A549 (cell line): ENCODE measurements at regions not wholly inside any gene's neighbourhood (a gene's known extent, or its start where the extent isn't known, plus 50 kb on each side); places are given as distances from the start of the nearest gene placed in this dataset.

Source experiments
- ATAC-seq, 2 experiments: fragments of 200-7000 bp in 1 of 2; fragments of >200 bp in 1 of 2; cut with Nextera tagmentation in 1 of 2; cut with Tn5 transposase in 1 of 2; 3 replicates each; pipeline versions ENCODE4 v1.8.0 to v1.9.1; 2018 to 2020; ENCODE audit warnings: mild to moderate bottlenecking in 1 of 2, moderate library complexity in 1 of 2
- CTCF ChIA-PET: fragments of 300-600 bp; sonication (Branson Sonifier 250); formaldehyde crosslinking; extraction: SDS; loops from one replicate; lab custom pipeline; 2021; ENCODE audit warnings: antibody characterized with exemption, inconsistent platforms; lab: Yijun Ruan, JAX
- POLR2A ChIA-PET: fragments of 350-600 bp; formaldehyde crosslinking; extraction: SDS; loops from one replicate; lab custom pipeline; 2021; ENCODE audit warnings: antibody characterized with exemption, inconsistent platforms; lab: Yijun Ruan, JAX
- DNase-seq, 2 experiments: peaks; one replicate each; pipeline versions ENCODE4 v3.0.0 to v3.0.0-alpha.2; 2011 to 2016; ENCODE audit warnings: low read depth in 1 of 2, low spot score in 1 of 2
- FAIRE-seq: peaks from 2 replicates; lab custom pipeline; 2011; peaks lifted over from hg19 to GRCh38; lab: Jason Lieb, UNC
- H3K27ac ChIP-seq, 2 experiments: fragments of >200 bp; sonication (Bioruptor Twin); formaldehyde crosslinking; 3 replicates each; pipeline ENCODE4 v1.5.1; 2016 to 2017
- H3K4me1 ChIP-seq: fragments of >200 bp; sonication (Bioruptor Twin); formaldehyde crosslinking; 3 replicates; pipeline ENCODE4 v1.6.1; 2016
- H3K4me2 ChIP-seq: fragments of >200 bp; sonication (Bioruptor Twin); formaldehyde crosslinking; 3 replicates; pipeline ENCODE4 v1.6.1; 2016
- H3K4me3 ChIP-seq: fragments of >200 bp; sonication (Bioruptor Twin); formaldehyde crosslinking; 3 replicates; pipeline ENCODE4 v1.5.1; 2016
- H3K9me3 ChIP-seq: fragments of >200 bp; sonication (Bioruptor Twin); formaldehyde crosslinking; 3 replicates; pipeline ENCODE4 v1.6.1; 2016
- BCL3 ChIP-seq: fragments of >200 bp; sonication (Bioruptor Twin); formaldehyde crosslinking; IDR thresholded peaks from 3 replicates; pipeline ENCODE4 v1.6.1; 2016
- CBX8 ChIP-seq: fragments of 200-600 bp; sonication (generic); IDR thresholded peaks from 2 replicates; pipeline ENCODE4 v1.6.1; 2016
- CHD2 ChIP-seq: fragments of 150-350 bp; IDR thresholded peaks from 2 replicates; pipeline ENCODE4 v1.6.1; 2014; ENCODE audit warnings: low read length; ENCODE audit not compliant: partially characterized antibody
- CTCF ChIP-seq: fragments of >200 bp; sonication (Bioruptor Twin); formaldehyde crosslinking; IDR thresholded peaks from 3 replicates; pipeline ENCODE4 v1.5.1; 2016
- EHMT2 ChIP-seq: fragments of 200-600 bp; sonication (generic); IDR thresholded peaks from 2 replicates; pipeline ENCODE4 v1.6.1; 2016; ENCODE audit warnings: antibody characterized with exemption, low read depth, mild to moderate bottlenecking, moderate library complexity
- EP300 ChIP-seq, 2 experiments: fragments of >200 bp; sonication (Bioruptor Twin); formaldehyde crosslinking; IDR thresholded peaks; 2 replicates in 1 of 2; 3 replicates in 1 of 2; pipeline ENCODE4 v1.6.1; 2016 to 2017
- FOSB ChIP-seq: fragments of 250-450 bp; sonication (Bioruptor Pico); IDR thresholded peaks from 2 replicates; pipeline ENCODE4 v1.5.0; 2020; ENCODE audit warnings: mild to moderate bottlenecking, moderate library complexity
- FOSL2 ChIP-seq, 2 experiments: fragments of 450-650 bp in 1 of 2; fragments of >200 bp in 1 of 2; sonication (Bioruptor Twin) in 1 of 2; formaldehyde crosslinking; IDR thresholded peaks; 2 replicates each; pipeline versions ENCODE4 v1.5.0 to v1.6.1; 2016 to 2020; ENCODE audit warnings: mild to moderate bottlenecking in 1 of 2, moderate library complexity in 1 of 2
- GATA3 ChIP-seq: IDR thresholded peaks from 2 replicates; pipeline ENCODE4 v1.6.1; 2012; ENCODE audit warnings: borderline replicate concordance
- HDAC2 ChIP-seq: fragments of 200-600 bp; sonication (generic); IDR thresholded peaks from 2 replicates; pipeline ENCODE4 v1.6.1; 2016
- HMGXB4 ChIP-seq: fragments of 250-450 bp; sonication (Bioruptor Pico); IDR thresholded peaks from 2 replicates; pipeline ENCODE4 v1.5.0; 2021; ENCODE audit warnings: mild to moderate bottlenecking, moderate library complexity, borderline replicate concordance
- HOXB13 ChIP-seq: fragments of 250-450 bp; sonication (Bioruptor Pico); IDR thresholded peaks from 2 replicates; pipeline ENCODE4 v1.5.0; 2020; ENCODE audit warnings: low read depth, mild to moderate bottlenecking, moderate library complexity
- JUN ChIP-seq, 2 experiments: fragments of >200 bp; sonication (Bioruptor Twin); formaldehyde crosslinking; IDR thresholded peaks; 2 replicates in 1 of 2; 3 replicates in 1 of 2; pipeline ENCODE4 v1.6.1; 2016 to 2017
- KDM1A ChIP-seq: fragments of 200-600 bp; sonication (generic); IDR thresholded peaks from 2 replicates; pipeline ENCODE4 v1.6.1; 2016; ENCODE audit warnings: low read depth, mild to moderate bottlenecking
- KDM5A ChIP-seq: fragments of 200-600 bp; sonication (generic); IDR thresholded peaks from 2 replicates; pipeline ENCODE4 v1.6.1; 2016; ENCODE audit warnings: antibody characterized with exemption, mild to moderate bottlenecking
- MAFK ChIP-seq: fragments of 450-650 bp; IDR thresholded peaks from 2 replicates; pipeline ENCODE4 v1.6.1; 2014; ENCODE audit not compliant: partially characterized antibody
- MAZ ChIP-seq: fragments of 150-350 bp; IDR thresholded peaks from 2 replicates; pipeline ENCODE4 v1.6.1; 2014; ENCODE audit warnings: antibody characterized with exemption, low read depth, low read length, borderline replicate concordance
- NPAS2 ChIP-seq: fragments of 250-450 bp; sonication (Bioruptor Pico); IDR thresholded peaks from 2 replicates; pipeline ENCODE4 v1.8.0; 2022; ENCODE audit warnings: mild to moderate bottlenecking, moderate library complexity, borderline replicate concordance
- NR3C1 ChIP-seq: fragments of >200 bp; sonication (Bioruptor Twin); formaldehyde crosslinking; IDR thresholded peaks from 3 replicates; pipeline ENCODE4 v1.6.1; 2017
- POLR2AphosphoS2 ChIP-seq: conservative IDR thresholded peaks from 2 replicates; pipeline ENCODE4 v1.6.1; 2012; ENCODE audit warnings: low read length, improper control_type of control experiment, inconsistent platforms
- RCOR1 ChIP-seq: fragments of 150-350 bp; IDR thresholded peaks from 2 replicates; pipeline ENCODE4 v1.6.1; 2014; ENCODE audit warnings: antibody characterized with exemption, low read length, low read depth
- SMC3 ChIP-seq: fragments of >200 bp; sonication (Bioruptor Twin); formaldehyde crosslinking; IDR thresholded peaks from 3 replicates; pipeline ENCODE4 v1.6.1; 2018; ENCODE audit warnings: inconsistent platforms
- SREBF2 ChIP-seq: fragments of 450-650 bp; IDR thresholded peaks from 2 replicates; pipeline ENCODE4 v1.6.1; 2014; ENCODE audit warnings: mild to moderate bottlenecking, moderate library complexity
- TFCP2L1 ChIP-seq: fragments of 250-450 bp; sonication (Bioruptor Pico); IDR thresholded peaks from 2 replicates; pipeline ENCODE4 v1.5.0; 2021; ENCODE audit warnings: mild to moderate bottlenecking
- USF2 ChIP-seq: fragments of 450-650 bp; IDR thresholded peaks from 2 replicates; pipeline ENCODE4 v1.6.1; 2014; ENCODE audit warnings: antibody characterized with exemption
- ZNF302 ChIP-seq: fragments of 250-450 bp; sonication (Bioruptor Pico); IDR thresholded peaks from 2 replicates; pipeline ENCODE4 v1.9.0; 2021; ENCODE audit warnings: inconsistent platforms, mild to moderate bottlenecking, moderate library complexity
- WGBS: methylation state at CpG from one replicate; pipeline ENCODE4 v1.1.6; 2017; ENCODE audit errors: missing lambda C conversion rate; 5-methylcytosine and 5-hydroxymethylcytosine counted together

GRCh38 chr1:114341299-114341698 is 169.7 kb downstream of the TRIM33 start (continued):
- TF ChIP-seq EHMT2 (no peak), ZNF302 (CRISPR knock-in tag) (no peak), HOXB13 (no peak)
- TF ChIP-seq, all 56 proteins: peak for 0

GRCh38 chr1:114340892-114341291 is 170.1 kb downstream of the TRIM33 start:
- no peak overlapping the region for H3K27ac ChIP-seq
- no peaks in the 10 kb centered on the region for H3K4me1 ChIP-seq
- no peak overlapping the region for H3K4me2 ChIP-seq
- ChIA-PET CTCF (no interaction called here), POLR2A (no interaction called here)
- no peak for ATAC-seq
- no peaks in the 10 kb centered on the region for H3K9me3 ChIP-seq
- no peak for TF ChIP-seq BCL3
- no peak for TF ChIP-seq NR3C1
- TF ChIP-seq, all 56 proteins: peak for 0
- WGBS: 18% methylated on average over 1 of the region's 1 CpG
- DNase-seq: no peak
- H3K4me3 ChIP-seq: no peak overlapping the region
- FAIRE-seq: no peak

- H3K4me3 ChIP-seq: no peak overlapping the region
- CTCF ChIA-PET: no interaction called here
- H3K27ac ChIP-seq: no peak overlapping the region
- no peaks in the 10 kb centered on the region for H3K9me3 ChIP-seq
- 32% methylated on average over 6 of the region's 6 CpGs for WGBS
- H3K4me2 ChIP-seq: no peak overlapping the region
- no peak for FAIRE-seq
- no peak for TF ChIP-seq GATA3
- no peak for TF ChIP-seq NPAS2
- no peak for TF ChIP-seq EP300 (IDR thresholded peaks at IDR 0.05)
- TF ChIP-seq CTCF: no peak
- no peak for TF ChIP-seq KDM1A
- TF ChIP-seq EHMT2: no peak
- TF ChIP-seq CBX8: no peak
- no peak for TF ChIP-seq SMC3
- no peak for TF ChIP-seq KDM5A
- no peak for TF ChIP-seq CHD2
- TF ChIP-seq JUN (IDR thresholded peaks at IDR 0.05): no peak
- TF ChIP-seq ZNF302 (CRISPR knock-in tag): no peak
- no peak for TF ChIP-seq MAFK
- TF ChIP-seq TFCP2L1 (CRISPR knock-in tag): no peak
- no peak for TF ChIP-seq SREBF2
- TF ChIP-seq, all 56 proteins: peak for 0
- H3K4me1 ChIP-seq: no peaks in the 10 kb centered on the region
- POLR2A ChIA-PET: no interaction called here
- DNase-seq (no peak), ATAC-seq (no peak)
These were observed 171.6 kb downstream of the TRIM33 start for GRCh38 chr1:114339379-114339778.

GRCh38 chr1:114338191-114338890 is 172.7 kb downstream of the TRIM33 start:
- CTCF ChIA-PET: interaction anchor here (1.8 to 2.0 kb wide), 2 partner anchors 8 to 90 kb away, joined by 5 to 12 read pairs; no protein-coding TSS in a partner anchor
- Histone ChIP-seq H3K4me3 (no peak overlapping the region), H3K4me2 (no peak overlapping the region), H3K4me1 (no peaks in the 10 kb centered on the region), H3K27ac (no peak overlapping the region)
- WGBS: 60% methylated on average over 11 of the region's 11 CpGs
- DNase-seq (no peak), ATAC-seq (no peak), FAIRE-seq (no peak)
- no peak for TF ChIP-seq USF2
- TF ChIP-seq FOSL2 (IDR thresholded peaks at IDR 0.05): no peak
- TF ChIP-seq FOSL2 (CRISPR knock-in tag; IDR thresholded peaks at IDR 0.05): no peak
- no peak for TF ChIP-seq HDAC2
- no peak for TF ChIP-seq FOSB (CRISPR knock-in tag)
- TF ChIP-seq HMGXB4 (CRISPR knock-in tag): no peak
- no peak for TF ChIP-seq POLR2AphosphoS2
- TF ChIP-seq MAZ: no peak
- no peak for TF ChIP-seq RCOR1
- TF ChIP-seq, all 56 proteins: peak for 0
- POLR2A ChIA-PET: no interaction called here
- no peaks in the 10 kb centered on the region for H3K9me3 ChIP-seq
